Activated CD8-positive, alpha-beta T cell treated with anti-CD3 and anti-CD28 coated beads for 36 hours (primary cell): ENCODE measurements at regions not wholly inside any gene's neighbourhood (a gene's known extent, or its start where the extent isn't known, plus 50 kb on each side); places are given as distances from the start of the nearest gene placed in this dataset.

Experiments used
- ATAC-seq: fragments of 200-7000 bp; cut with Tn5 transposase; one replicate; pipeline ENCODE4 v1.10.0; 2021; ENCODE audit warnings: mild to moderate bottlenecking, moderate library complexity
- CTCF ChIA-PET: fragments of 350-600 bp; sonication (Branson Sonifier 250); formaldehyde crosslinking; loops from one replicate; lab custom pipeline; 2021; ENCODE audit warnings: antibody characterized with exemption; lab: Charles Lee
- POLR2A ChIA-PET: fragments of 350-600 bp; sonication (Branson Sonifier 250); formaldehyde crosslinking; loops from one replicate; lab custom pipeline; 2021; ENCODE audit warnings: antibody characterized with exemption; lab: Charles Lee
- DNase-seq: peaks from one replicate; pipeline ENCODE4 v3.0.0-alpha.2; 2020
- H3K27ac Mint-ChIP-seq: one replicate; pipeline ENCODE4 v1.8.0; 2021; ENCODE audit warnings: mild to moderate bottlenecking, mixed read lengths
- H3K27me3 Mint-ChIP-seq: one replicate; pipeline ENCODE4 v1.8.0; 2021; ENCODE audit warnings: mixed read lengths
- H3K36me3 Mint-ChIP-seq: one replicate; pipeline ENCODE4 v1.8.0; 2021; ENCODE audit warnings: low read depth, mixed read lengths
- H3K4me1 Mint-ChIP-seq: one replicate; pipeline ENCODE4 v1.8.0; 2021; ENCODE audit warnings: low read depth, mixed read lengths
- H3K4me3 Mint-ChIP-seq: one replicate; pipeline ENCODE4 v1.8.0; 2021; ENCODE audit warnings: mild to moderate bottlenecking, moderate library complexity, mixed read lengths
- H3K9me3 Mint-ChIP-seq: one replicate; pipeline ENCODE4 v1.8.0; 2021; ENCODE audit warnings: mixed read lengths
- CTCF ChIP-seq: fragments of 200-600 bp; IDR thresholded peaks from one replicate; pipeline ENCODE4 v1.8.0; 2022; ENCODE audit warnings: antibody characterized with exemption, mild to moderate bottlenecking
- intact Hi-C: fragments of 100-400 bp; cut with micrococcal nuclease; formaldehyde crosslinking; loops from one replicate; pipeline ENCODE4 v1.10.0; 2022

DNA sequence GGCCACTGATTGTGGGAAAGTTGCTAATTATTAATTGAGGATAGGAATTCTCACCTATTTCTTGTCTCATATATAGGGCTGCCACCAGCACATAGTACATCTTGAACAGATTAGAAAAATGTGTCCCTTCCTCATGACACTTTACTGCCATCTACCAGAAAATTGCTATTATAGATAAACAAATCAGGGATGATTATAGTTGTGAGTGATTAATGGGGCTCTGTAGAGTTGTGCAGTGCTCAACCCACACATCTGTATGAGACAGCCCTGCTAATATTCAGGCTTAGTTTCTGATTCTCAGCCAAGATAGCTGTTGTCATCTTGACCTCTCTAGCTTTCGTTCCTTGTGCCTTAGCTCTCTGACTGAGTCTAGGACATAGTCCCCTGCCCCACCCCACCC is 373.3 kb downstream of the TLE4 start:
- H3K36me3 Mint-ChIP-seq = no peaks in the 10 kb centered on the region
- TF ChIP-seq CTCF = no peak
- ChIA-PET CTCF (interaction anchor here (1.5 kb wide), 1 partner anchor 10 kb away, joined by 5 read pairs; no protein-coding TSS in a partner anchor), POLR2A (no interaction called here)
- no peak overlapping the region for H3K4me3 Mint-ChIP-seq
- H3K4me1 Mint-ChIP-seq = no peaks in the 10 kb centered on the region
- intact Hi-C loops = loop anchor here (10.0 kb wide), 1 partner anchor 470 kb away; no protein-coding TSS in a partner anchor
- H3K27ac Mint-ChIP-seq = no peak overlapping the region
- no peak for DNase-seq
- H3K9me3 Mint-ChIP-seq = no peaks in the 10 kb centered on the region
- no peaks in the 10 kb centered on the region for H3K27me3 Mint-ChIP-seq
- no peak for ATAC-seq

- POLR2A ChIA-PET = no interaction called here
- no peaks in the 10 kb centered on the region for H3K36me3 Mint-ChIP-seq
- no peaks in the 10 kb centered on the region for H3K4me1 Mint-ChIP-seq
- TF ChIP-seq CTCF = no peak
- no peak overlapping the region for H3K27ac Mint-ChIP-seq
- no peaks in the 10 kb centered on the region for H3K9me3 Mint-ChIP-seq
- no peak overlapping the region for H3K4me3 Mint-ChIP-seq
- intact Hi-C loops = loop anchor here (10.0 kb wide), 1 partner anchor 466 kb away; no protein-coding TSS in a partner anchor
- DNase-seq = no peak
- CTCF ChIA-PET = no interaction called here
- no peak for ATAC-seq
- H3K27me3 Mint-ChIP-seq = no peaks in the 10 kb centered on the region
These were observed 369.2 kb downstream of the TLE4 start for GRCh38 chr9:79940919-79941318.

DNA sequence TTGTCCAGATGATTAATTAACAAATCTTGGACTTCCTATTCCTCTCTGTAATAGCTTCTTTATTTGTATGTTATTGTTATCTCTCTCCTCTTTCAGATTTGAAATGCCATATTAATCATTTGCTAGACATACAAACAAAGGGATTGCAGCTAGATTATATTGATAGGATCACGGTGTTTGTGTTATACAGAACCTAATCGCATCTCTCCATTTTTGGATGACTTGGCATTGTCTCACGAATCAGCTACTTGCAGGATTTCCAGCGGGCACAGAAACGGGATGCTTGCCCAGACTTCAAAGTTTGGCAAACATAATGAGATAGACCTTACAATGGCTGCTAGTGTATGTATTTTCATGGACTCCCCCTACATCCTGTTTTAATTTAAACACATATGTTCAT is 368.1 kb downstream of the TLE4 start:
- POLR2A ChIA-PET = no interaction called here
- intact Hi-C loops = loop anchor here (10.0 kb wide), 1 partner anchor 465 kb away; no protein-coding TSS in a partner anchor

GRCh38 chr9:79936336-79936735 is 364.6 kb downstream of the TLE4 start:
- ATAC-seq = no peak
- H3K36me3 Mint-ChIP-seq = no peaks in the 10 kb centered on the region
- H3K9me3 Mint-ChIP-seq = no peaks in the 10 kb centered on the region
- no peak for TF ChIP-seq CTCF
- POLR2A ChIA-PET = no interaction called here
- DNase-seq = no peak
- CTCF ChIA-PET = no interaction called here
- intact Hi-C loops = no loop called here
- H3K4me3 Mint-ChIP-seq = no peak overlapping the region
- H3K27ac Mint-ChIP-seq = no peak overlapping the region
- no peaks in the 10 kb centered on the region for H3K27me3 Mint-ChIP-seq
- no peaks in the 10 kb centered on the region for H3K4me1 Mint-ChIP-seq

More for the DNA sequence above, 368.1 kb downstream of the TLE4 start:
- Mint-ChIP-seq H3K36me3 (no peaks in the 10 kb centered on the region), H3K4me1 (no peaks in the 10 kb centered on the region), H3K27me3 (no peaks in the 10 kb centered on the region), H3K4me3 (no peak overlapping the region), H3K27ac (no peak overlapping the region), H3K9me3 (no peaks in the 10 kb centered on the region)
- CTCF ChIA-PET = no interaction called here
- ATAC-seq (no peak), DNase-seq (no peak)
- TF ChIP-seq CTCF = no peak

DNA sequence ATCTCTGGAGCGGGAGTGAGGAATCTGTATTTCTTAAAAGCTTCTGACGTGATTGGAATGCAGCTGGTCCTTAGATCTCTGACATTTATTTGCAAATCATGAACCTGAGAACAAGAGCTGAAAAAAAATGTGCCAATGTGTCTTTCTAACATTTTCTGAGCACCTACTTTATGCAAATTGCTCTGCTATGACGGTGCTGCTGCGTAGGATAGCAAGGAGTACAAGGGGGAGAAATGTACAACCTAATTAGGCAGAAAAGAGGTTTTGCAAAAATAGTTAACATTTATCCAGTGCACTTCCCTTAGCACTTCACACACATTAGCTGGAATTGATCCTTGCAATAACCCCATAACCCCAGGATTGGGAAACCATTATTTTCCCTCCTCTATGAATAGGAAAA is 357.5 kb downstream of the TLE4 start:
- Mint-ChIP-seq H3K4me3 (no peak overlapping the region), H3K4me1 (no peaks in the 10 kb centered on the region), H3K27me3 (no peaks in the 10 kb centered on the region), H3K9me3 (no peaks in the 10 kb centered on the region), H3K36me3 (no peaks in the 10 kb centered on the region), H3K27ac (no peak overlapping the region)
- TF ChIP-seq CTCF = no peak
- no peak for ATAC-seq
- ChIA-PET CTCF (no interaction called here), POLR2A (no interaction called here)
- no peak for DNase-seq
- intact Hi-C loops = no loop called here
